K562 (cell line): ENCODE measurements at regions not wholly inside any gene's neighbourhood (a gene's known extent, or its start where the extent isn't known, plus 50 kb on each side); places are given as distances from the start of the nearest gene placed in this dataset.

Experiments used
- ATAC-seq: fragments of 200-7000 bp; cut with Tn5 transposase; 3 replicates; pipeline ENCODE4 v1.9.1; 2020; ENCODE audit warnings: moderate library complexity
- BruUV-seq: library from RNA; stranded (reverse); fragments of 400-500 nt; replicated peaks from 2 replicates; lab custom pipeline; 2021; lab: Mats Ljungman, UMichigan
- CTCF ChIA-PET: fragments of 300-600 bp; formaldehyde crosslinking; extraction: SDS; loops from one replicate; lab custom pipeline; 2021; ENCODE audit warnings: low intra/inter-chr PET ratio; lab: Yijun Ruan, JAX
- POLR2A ChIA-PET: fragments of 300-600, 350-650 bp; sonication (Branson Sonifier 250); formaldehyde crosslinking; extraction: SDS; loops from one replicate; lab custom pipeline; 2021; ENCODE audit warnings: antibody characterized with exemption, inconsistent platforms; lab: Yijun Ruan, JAX
- DNase-seq, 4 experiments: peaks; one replicate each; pipeline versions ENCODE4 v3.0.0 to v3.0.0-alpha.2; 2011 to 2018; ENCODE audit warnings: low spot score in 3 of 4, mixed read lengths in 3 of 4; ENCODE audit errors: extremely low read depth in 1 of 4
- FAIRE-seq: peaks from 2 replicates; lab custom pipeline; 2011; peaks lifted over from hg19 to GRCh38; lab: Jason Lieb, UNC
- H2AFZ ChIP-seq: 2 replicates; pipeline ENCODE4 v1.6.0; 2011; ENCODE audit warnings: low read depth, low read length, control low read depth, inconsistent platforms
- H3K27ac ChIP-seq: fragments of 200-600 bp; 3 replicates; pipeline ENCODE4 v1.8.0; 2011; ENCODE audit warnings: low read depth, mild to moderate bottlenecking, control low read depth, inconsistent platforms, low read length, moderate library complexity, mixed read lengths; ENCODE audit errors: extremely low read depth
- H3K27me3 ChIP-seq, 2 experiments: fragments of 300-600 bp in 1 of 2; 2 replicates in 1 of 2; 3 replicates in 1 of 2; pipeline versions ENCODE4 v1.6.0 to v1.8.0; 2011; ENCODE audit warnings: inconsistent platforms in 2 of 2, low read length in 2 of 2, mild to moderate bottlenecking in 1 of 2, mixed read lengths in 1 of 2, moderate library complexity in 1 of 2; ENCODE audit not compliant: control insufficient read depth in 2 of 2, insufficient read depth in 2 of 2
- H3K36me3 ChIP-seq: fragments of 300-600 bp; 3 replicates; pipeline ENCODE4 v1.8.0; 2011; ENCODE audit warnings: mild to moderate bottlenecking, low read length, inconsistent platforms; ENCODE audit not compliant: control insufficient read depth, insufficient read depth
- H3K4me1 ChIP-seq, 2 experiments: fragments of 200-600 bp in 1 of 2; replicated peaks in 1 of 2; 2 replicates in 1 of 2; 3 replicates in 1 of 2; pipeline versions ENCODE4 v1.5.1 to v1.8.0; 2011; ENCODE audit warnings: inconsistent platforms in 2 of 2, low read length in 2 of 2, mild to moderate bottlenecking in 1 of 2, mixed read lengths in 1 of 2, moderate library complexity in 1 of 2; ENCODE audit not compliant: control insufficient read depth in 2 of 2, insufficient read depth in 2 of 2
- H3K4me2 ChIP-seq: 2 replicates; pipeline ENCODE4 v1.6.1; 2011; ENCODE audit warnings: low read length, control low read depth, inconsistent platforms, mixed read lengths; ENCODE audit not compliant: insufficient read depth
- H3K4me3 ChIP-seq: fragments of 200-600 bp; sonication (generic), shearing (Covaris generic); 2 replicates; pipeline ENCODE4 v1.5.1; 2016; ENCODE audit warnings: control low read depth, inconsistent platforms
- H3K79me2 ChIP-seq: fragments of 200-600 bp; 3 replicates; pipeline ENCODE4 v1.8.0; 2011; ENCODE audit warnings: low read length, inconsistent platforms; ENCODE audit not compliant: control insufficient read depth, insufficient read depth
- H3K9ac ChIP-seq, 2 experiments: 2 replicates each; pipeline versions ENCODE4 v1.6.0 to v1.6.1; 2011; ENCODE audit warnings: low read depth in 2 of 2, low read length in 2 of 2, control low read depth in 1 of 2, inconsistent platforms in 1 of 2, mild to moderate bottlenecking in 1 of 2, mixed read lengths in 1 of 2; ENCODE audit not compliant: insufficient read depth in 1 of 2
- H3K9me1 ChIP-seq: one replicate; pipeline ENCODE4 v1.6.0; 2011; ENCODE audit warnings: inconsistent platforms, mild to moderate bottlenecking, low read length, moderate library complexity; ENCODE audit not compliant: control insufficient read depth, insufficient read depth
- H3K9me3 ChIP-seq: replicated peaks from 2 replicates; pipeline ENCODE4 v1.5.1; 2011; ENCODE audit warnings: low read depth, low read length, inconsistent platforms; ENCODE audit not compliant: control insufficient read depth, insufficient read depth
- H4K20me1 ChIP-seq: replicated peaks from 2 replicates; pipeline ENCODE4 v1.6.1; 2011; ENCODE audit warnings: low read length, inconsistent platforms, mixed read lengths; ENCODE audit not compliant: control insufficient read depth, insufficient read depth
- ARID1B ChIP-seq: fragments of 450-650 bp; IDR thresholded peaks from 2 replicates; pipeline ENCODE4 v1.6.1; 2016; ENCODE audit warnings: antibody characterized with exemption, mild to moderate bottlenecking, inconsistent platforms
- BMI1 ChIP-seq: fragments of 150-350 bp; IDR thresholded peaks from 2 replicates; pipeline ENCODE4 v1.6.1; 2014; ENCODE audit warnings: low read length
- C11orf30 ChIP-seq: fragments of 450-650 bp; IDR thresholded peaks from 2 replicates; pipeline ENCODE4 v1.6.1; 2016; ENCODE audit warnings: low read depth, mild to moderate bottlenecking
- CBFA2T2 ChIP-seq: fragments of 450-650 bp; conservative IDR thresholded peaks from 2 replicates; pipeline ENCODE4 v1.6.1; 2017; ENCODE audit warnings: mild to moderate bottlenecking
- CBFA2T3 ChIP-seq: fragments of 450-650 bp; IDR thresholded peaks from 2 replicates; pipeline ENCODE4 v1.6.1; 2017
- DPF2 ChIP-seq: fragments of 450-650 bp; IDR thresholded peaks from 2 replicates; pipeline ENCODE4 v1.6.1; 2016
- MAFF ChIP-seq: IDR thresholded peaks from 2 replicates; pipeline ENCODE4 v1.6.1; 2012; ENCODE audit warnings: low read length, improper control_type of control experiment
- MAFG ChIP-seq: fragments of 450-650 bp; conservative IDR thresholded peaks from 2 replicates; pipeline ENCODE4 v1.6.1; 2016; ENCODE audit warnings: missing genetic modification characterization, missing compliant biosample characterization
- MAFK ChIP-seq: IDR thresholded peaks from 2 replicates; pipeline ENCODE4 v1.6.1; 2011; ENCODE audit warnings: low read length, improper control_type of control experiment
- NFE2 ChIP-seq: IDR thresholded peaks from 2 replicates; pipeline ENCODE4 v1.6.1; 2014; ENCODE audit warnings: antibody characterized with exemption, low read depth
- SMAD4 ChIP-seq: fragments of 250-450 bp; sonication (Bioruptor Pico); conservative IDR thresholded peaks from 2 replicates; pipeline ENCODE4 v1.8.0; 2021; ENCODE audit warnings: inconsistent platforms, mild to moderate bottlenecking, moderate library complexity
- TCF3 ChIP-seq: sonication (generic); formaldehyde crosslinking; IDR thresholded peaks from 2 replicates; pipeline ENCODE4 v1.4.0; 2020; ENCODE audit warnings: mild to moderate bottlenecking, missing genetic modification reagents
- TRIM24 ChIP-seq, 2 experiments: fragments of 450-650 bp; IDR thresholded peaks; 2 replicates each; pipeline ENCODE4 v1.6.1; 2016
- ZKSCAN8 ChIP-seq: fragments of 200-800 bp; sonication (Bioruptor generic); IDR thresholded peaks from 2 replicates; pipeline ENCODE4 v1.6.1; 2016; ENCODE audit warnings: missing genetic modification characterization, missing compliant biosample characterization
- ZNF316 ChIP-seq: fragments of 450-650 bp; IDR thresholded peaks from 2 replicates; pipeline ENCODE4 v1.6.1; 2016
- whole genome bisulfite sequencing: fragments of 100-300 bp; shearing (Covaris generic); methylation state at CpG from one replicate; pipeline ENCODE4 v1.1.6; 2016; ENCODE audit warnings: low coverage, mixed read lengths; ENCODE audit not compliant: insufficient coverage; ENCODE audit errors: missing lambda C conversion rate; 5-methylcytosine and 5-hydroxymethylcytosine counted together
- in situ Hi-C: fragments of 300-500 bp; cut with MboI; formaldehyde crosslinking; loops from 4 replicates; pipeline ENCODE4 v1.15.0; 2018; ENCODE audit warnings: inconsistent platforms, mixed read lengths
- intact Hi-C: fragments of 100-400 bp; cut with micrococcal nuclease; formaldehyde crosslinking; loops from 2 replicates; pipeline ENCODE4 v1.14.2; 2022
- TF ChIP-seq, protein P1 (sequence below): IDR thresholded peaks from 3 replicates; pipeline ENCODE4 v1.6.1; 2011; ENCODE audit warnings: borderline replicate concordance, mild to moderate bottlenecking, moderate library complexity; ENCODE audit not compliant: insufficient read length; ENCODE audit errors: extremely low read depth
- TF ChIP-seq, protein P2 (sequence below): sonication (generic); formaldehyde crosslinking; IDR thresholded peaks from 2 replicates; pipeline ENCODE4 v1.8.0; 2022; ENCODE audit warnings: mild to moderate bottlenecking, missing genetic modification reagents

DNA sequence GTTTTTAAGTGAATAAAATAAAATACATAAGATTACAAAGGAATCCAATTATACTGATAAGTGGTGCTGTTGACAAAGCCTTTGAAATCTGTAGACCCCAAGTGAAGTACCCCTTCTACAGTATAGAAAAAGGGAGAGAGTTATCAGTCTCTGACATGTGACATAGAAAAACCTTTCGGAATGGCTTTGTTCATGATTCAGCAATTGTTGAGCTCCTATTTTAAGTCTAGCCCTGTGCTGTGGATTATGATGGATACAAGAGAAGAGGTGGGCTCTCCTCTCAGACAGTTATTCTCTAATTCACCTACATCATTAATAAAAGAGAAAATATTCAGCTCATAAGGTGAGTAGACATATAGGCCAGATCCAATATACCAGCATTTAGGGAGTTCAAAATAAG is 53.3 kb upstream of the ITPKB start:
- no TSS peak for BruUV-seq
- WGBS = 0% methylated on average over 1 of the region's 1 CpG
- in situ Hi-C loops (no loop called here), intact Hi-C loops (no loop called here)
- DNase-seq = peak in 2 of 4 experiments; percentile 22 to 38
- H3K27ac ChIP-seq = no peak overlapping the region
- H3K9me3 ChIP-seq = no peaks in the 10 kb centered on the region
- POLR2A ChIA-PET = interaction anchor here (0.5 to 2.6 kb wide), 5 partner anchors 9 to 841 kb away, joined by 3 to 7 read pairs (median 3); no protein-coding TSS in a partner anchor
- FAIRE-seq = peak; percentile 66
- no peaks in the 10 kb centered on the region for H3K4me1 ChIP-seq
- no peaks in the 10 kb centered on the region for H4K20me1 ChIP-seq
- CTCF ChIA-PET = no interaction called here
- no peak overlapping the region for H2AFZ ChIP-seq
- H3K36me3 ChIP-seq = no peaks in the 10 kb centered on the region
- no peak overlapping the region for H3K4me2 ChIP-seq
- no peak overlapping the region for H3K9ac ChIP-seq
- no peaks in the 10 kb centered on the region for H3K79me2 ChIP-seq
- TF ChIP-seq BMI1 (no peak), CBFA2T3 (peak; percentile 48), CBFA2T2 (peak; percentile 9; the same call in 1 of the 2 replicates), ARID1B (peak; percentile 43; the same call in 1 of the 2 replicates), DPF2 (0 out of 2 replicates have a peak, but pooled peaks have one; percentile 36), MAFK (peak; percentile 62), SMAD4 (CRISPR knock-in tag) (no peak), ZNF316 (peak; percentile 95), NFE2 (peak; percentile 78), TCF3 (CRISPR knock-in tag) (0 out of 2 replicates have a peak, but pooled peaks have one; percentile 20), MAFF (peak; percentile 74), TRIM24 (IDR thresholded peaks at IDR 0.05) (peak in 1 of 2 experiments; percentile 49; a peak in 1 of 4 replicates), ZKSCAN8 (no peak), C11orf30 (peak; percentile 93), MAFG (tag) (peak; percentile 89)
- TF ChIP-seq, protein P1, sequence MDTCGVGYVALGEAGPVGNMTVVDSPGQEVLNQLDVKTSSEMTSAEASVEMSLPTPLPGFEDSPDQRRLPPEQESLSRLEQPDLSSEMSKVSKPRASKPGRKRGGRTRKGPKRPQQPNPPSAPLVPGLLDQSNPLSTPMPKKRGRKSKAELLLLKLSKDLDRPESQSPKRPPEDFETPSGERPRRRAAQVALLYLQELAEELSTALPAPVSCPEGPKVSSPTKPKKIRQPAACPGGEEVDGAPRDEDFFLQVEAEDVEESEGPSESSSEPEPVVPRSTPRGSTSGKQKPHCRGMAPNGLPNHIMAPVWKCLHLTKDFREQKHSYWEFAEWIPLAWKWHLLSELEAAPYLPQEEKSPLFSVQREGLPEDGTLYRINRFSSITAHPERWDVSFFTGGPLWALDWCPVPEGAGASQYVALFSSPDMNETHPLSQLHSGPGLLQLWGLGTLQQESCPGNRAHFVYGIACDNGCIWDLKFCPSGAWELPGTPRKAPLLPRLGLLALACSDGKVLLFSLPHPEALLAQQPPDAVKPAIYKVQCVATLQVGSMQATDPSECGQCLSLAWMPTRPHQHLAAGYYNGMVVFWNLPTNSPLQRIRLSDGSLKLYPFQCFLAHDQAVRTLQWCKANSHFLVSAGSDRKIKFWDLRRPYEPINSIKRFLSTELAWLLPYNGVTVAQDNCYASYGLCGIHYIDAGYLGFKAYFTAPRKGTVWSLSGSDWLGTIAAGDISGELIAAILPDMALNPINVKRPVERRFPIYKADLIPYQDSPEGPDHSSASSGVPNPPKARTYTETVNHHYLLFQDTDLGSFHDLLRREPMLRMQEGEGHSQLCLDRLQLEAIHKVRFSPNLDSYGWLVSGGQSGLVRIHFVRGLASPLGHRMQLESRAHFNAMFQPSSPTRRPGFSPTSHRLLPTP = no peak
- TF ChIP-seq, protein P2, sequence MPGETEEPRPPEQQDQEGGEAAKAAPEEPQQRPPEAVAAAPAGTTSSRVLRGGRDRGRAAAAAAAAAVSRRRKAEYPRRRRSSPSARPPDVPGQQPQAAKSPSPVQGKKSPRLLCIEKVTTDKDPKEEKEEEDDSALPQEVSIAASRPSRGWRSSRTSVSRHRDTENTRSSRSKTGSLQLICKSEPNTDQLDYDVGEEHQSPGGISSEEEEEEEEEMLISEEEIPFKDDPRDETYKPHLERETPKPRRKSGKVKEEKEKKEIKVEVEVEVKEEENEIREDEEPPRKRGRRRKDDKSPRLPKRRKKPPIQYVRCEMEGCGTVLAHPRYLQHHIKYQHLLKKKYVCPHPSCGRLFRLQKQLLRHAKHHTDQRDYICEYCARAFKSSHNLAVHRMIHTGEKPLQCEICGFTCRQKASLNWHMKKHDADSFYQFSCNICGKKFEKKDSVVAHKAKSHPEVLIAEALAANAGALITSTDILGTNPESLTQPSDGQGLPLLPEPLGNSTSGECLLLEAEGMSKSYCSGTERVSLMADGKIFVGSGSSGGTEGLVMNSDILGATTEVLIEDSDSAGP (CRISPR knock-in tag) = no peak
- H3K27me3 ChIP-seq = peaks cover 15 to 17% of the 10 kb centered on the region in 2 experiments
- H3K4me3 ChIP-seq = no peak overlapping the region
- peak; percentile 76 for ATAC-seq
- no peaks in the 10 kb centered on the region for H3K9me1 ChIP-seq
